ENCODE measurements at regions not wholly inside any gene's neighbourhood (a gene's known extent, or its start where the extent isn't known, plus 50 kb on each side); places are given as distances from the start of the nearest gene placed in this dataset.

DNA sequence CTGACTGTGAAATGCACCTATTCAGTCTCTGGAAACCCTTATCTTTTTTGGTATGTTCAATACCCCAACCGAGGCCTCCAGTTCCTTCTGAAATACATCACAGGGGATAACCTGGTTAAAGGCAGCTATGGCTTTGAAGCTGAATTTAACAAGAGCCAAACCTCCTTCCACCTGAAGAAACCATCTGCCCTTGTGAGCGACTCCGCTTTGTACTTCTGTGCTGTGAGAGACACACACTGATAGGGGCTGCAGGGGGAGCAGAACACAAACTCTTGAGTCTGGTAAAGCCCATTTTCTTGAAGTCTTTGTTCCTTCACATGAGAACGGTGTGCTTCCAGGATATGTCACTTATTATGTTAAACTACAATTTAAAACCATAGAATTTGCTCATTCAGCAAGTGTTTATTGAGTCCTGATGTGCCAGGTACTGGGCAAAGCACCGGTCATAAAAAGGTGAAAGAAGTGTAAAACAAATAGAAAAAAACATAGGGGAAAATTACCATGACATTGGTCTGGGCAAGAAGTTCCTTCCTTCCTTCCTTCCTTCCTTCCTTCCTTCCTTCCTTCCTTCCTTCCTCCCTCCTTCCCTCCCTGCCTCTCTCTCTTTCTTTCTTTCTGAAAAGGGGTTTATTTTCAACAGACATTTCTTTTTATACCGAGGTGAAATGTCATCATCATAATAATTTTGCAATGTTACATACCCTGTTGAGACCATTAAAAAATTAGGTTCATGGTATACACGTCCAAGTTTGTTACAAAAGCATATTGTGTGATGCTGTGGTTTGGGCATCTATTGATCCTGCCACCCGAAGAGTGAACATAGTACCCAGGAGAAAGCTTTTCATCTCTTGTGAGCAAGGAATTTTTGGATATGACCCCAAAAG is 50.7 kb upstream of the OR4E1 start:
- no peak overlapping the region for H3K9ac ChIP-seq (ENCODE audit: low read depth, low read length)
- no peak overlapping the region for H2AFZ ChIP-seq (replicated peaks; ENCODE audit: low read length, poor library complexity)
- no peak overlapping the region for H3K4ac ChIP-seq (ENCODE audit: low read depth, low read length)
- DNase-seq (no peak), ATAC-seq (ENCODE audit: low read depth) (no peak)
- H2BK20ac ChIP-seq (ENCODE audit: low read depth, low read length) = no peak overlapping the region
- CTCF ChIA-PET = interaction anchor here (1.4 kb wide), 1 partner anchor 13 kb away, joined by 5 read pairs; no protein-coding TSS in a partner anchor
- no peaks in the 10 kb centered on the region for H3K9me3 ChIP-seq (ENCODE audit: control insufficient read depth, insufficient read depth, low read length)
- H4K8ac ChIP-seq (ENCODE audit: low read depth in 2 of 2, low read length in 2 of 2) = no peak overlapping the region
- no peak overlapping the region for H3K14ac ChIP-seq (replicated peaks; ENCODE audit: low read depth, low read length)
- no peak overlapping the region for H2BK15ac ChIP-seq (ENCODE audit: low read depth, low read length)
- WGBS, 2 experiments (ENCODE audit: extremely low coverage in 2 of 2, insufficient read length in 1 of 2) = 21% methylated on average over 2 of the region's 8 CpGs; no CpG with 5 or more reads in 1 of the 2 experiments
- no peak overlapping the region for H3K18ac ChIP-seq (ENCODE audit: low read depth, low read length)
- H3K9me1 ChIP-seq (ENCODE audit: insufficient read depth, low read length) = no peaks in the 10 kb centered on the region
- H3K4me2 ChIP-seq (ENCODE audit: low read depth, low read length) = no peak overlapping the region
- no peak overlapping the region for H2BK120ac ChIP-seq (ENCODE audit: low read depth, low read length)
- in situ Hi-C loops (cut with MboI; ENCODE audit: low sequenced_read_pairs) = no loop called here
- TF ChIP-seq MAFK (IDR thresholded peaks at IDR 0.05; ENCODE audit: low read depth, low read length) = no peak
- no peak for TF ChIP-seq RCOR1 (IDR thresholded peaks at IDR 0.05; ENCODE audit: insufficient replicate concordance, low read length)
- no peak for TF ChIP-seq MAZ (IDR thresholded peaks at IDR 0.05; ENCODE audit: borderline replicate concordance, low read depth, low read length)
- no peak for TF ChIP-seq MXI1 (IDR thresholded peaks at IDR 0.05; ENCODE audit: borderline replicate concordance, low read depth, low read length)
- no peak for TF ChIP-seq SMC3 (IDR thresholded peaks at IDR 0.05; ENCODE audit: low read depth, low read length)
- TF ChIP-seq, protein P1, sequence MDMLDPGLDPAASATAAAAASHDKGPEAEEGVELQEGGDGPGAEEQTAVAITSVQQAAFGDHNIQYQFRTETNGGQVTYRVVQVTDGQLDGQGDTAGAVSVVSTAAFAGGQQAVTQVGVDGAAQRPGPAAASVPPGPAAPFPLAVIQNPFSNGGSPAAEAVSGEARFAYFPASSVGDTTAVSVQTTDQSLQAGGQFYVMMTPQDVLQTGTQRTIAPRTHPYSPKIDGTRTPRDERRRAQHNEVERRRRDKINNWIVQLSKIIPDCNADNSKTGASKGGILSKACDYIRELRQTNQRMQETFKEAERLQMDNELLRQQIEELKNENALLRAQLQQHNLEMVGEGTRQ (IDR thresholded peaks at IDR 0.05; ENCODE audit: low read depth, low read length) = no peak
- TF ChIP-seq BHLHE40 (IDR thresholded peaks at IDR 0.05; ENCODE audit: low read depth, low read length) = no peak
- no peak for TF ChIP-seq CEBPB (IDR thresholded peaks at IDR 0.05; ENCODE audit: low read depth, low read length)
- H3K4me3 ChIP-seq (ENCODE audit: insufficient read depth, low read depth, low read length) = no peak overlapping the region
- no peaks in the 10 kb centered on the region for H3K36me3 ChIP-seq (ENCODE audit: control insufficient read depth, insufficient read depth, low read length)
- no TSS peak for BruUV-seq (replicated peaks)
- no peaks in the 10 kb centered on the region for H3K4me1 ChIP-seq (ENCODE audit: control insufficient read depth, insufficient read depth, low read length)
- no peak overlapping the region for H2AK9ac ChIP-seq (replicated peaks; ENCODE audit: low read depth, low read length, poor library complexity)
- no peak overlapping the region for H4K5ac ChIP-seq (ENCODE audit: low read depth, low read length)
- no peaks in the 10 kb centered on the region for H4K20me1 ChIP-seq (ENCODE audit: insufficient read depth, low read length)
- intact Hi-C loops (cut with micrococcal nuclease) = no loop called here
- no peak overlapping the region for H4K91ac ChIP-seq (ENCODE audit: insufficient read depth, low read depth, low read length)
- H3K79me1 ChIP-seq (ENCODE audit: low read depth in 1 of 2, low read length in 2 of 2) = no peaks in the 10 kb centered on the region
- no peak overlapping the region for H2AK5ac ChIP-seq (ENCODE audit: low read depth, low read length)
- POLR2A ChIA-PET (ENCODE audit: unreplicated experiment) = interaction anchor here (0.6 kb wide), 1 partner anchor 25 kb away, joined by 3 read pairs; no protein-coding TSS in a partner anchor
- H3K23ac ChIP-seq (ENCODE audit: low read depth, low read length) = no peak overlapping the region
- H3K27ac ChIP-seq (ENCODE audit: insufficient read depth, low read length) = no peak overlapping the region
- H3K56ac ChIP-seq (ENCODE audit: extremely low read depth, insufficient read depth, low read length) = no peak overlapping the region
- H2BK5ac ChIP-seq (ENCODE audit: low read depth, low read length, poor library complexity, severe bottlenecking) = no peak overlapping the region
- dilution Hi-C loops (cut with HindIII; ENCODE audit: low sequenced_read_pairs, unreplicated experiment) = no loop called here
- no peaks in the 10 kb centered on the region for H3K27me3 ChIP-seq (ENCODE audit: control insufficient read depth, insufficient read depth, low read length)

All from IMR-90 (cell line).